Right atrium auricular region (tissue), 2 donors: ENCODE measurements at regions not wholly inside any gene's neighbourhood (a gene's known extent, or its start where the extent isn't known, plus 50 kb on each side); places are given as distances from the start of the nearest gene placed in this dataset.

Experiments
- DNase-seq: peaks from one replicate; pipeline ENCODE4 v3.0.0-alpha.2; 2019; ENCODE audit warnings: low spot score
- H3K27ac ChIP-seq, 2 donors: fragments of 200-600 bp; sonication (generic); 1 replicate in 1 of 2; 2 replicates in 1 of 2; pipeline ENCODE4 v1.5.1; 2016 to 2019
- H3K27me3 ChIP-seq, 2 donors: fragments of 200-600 bp; sonication (generic); one replicate each; pipeline versions ENCODE4 v1.5.1 to v1.6.0; 2017 to 2019
- H3K36me3 ChIP-seq: fragments of 200-600 bp; sonication (generic); one replicate; pipeline ENCODE4 v1.5.1; 2016
- H3K4me1 ChIP-seq, 2 donors: fragments of 200-600 bp; sonication (generic); one replicate each; pipeline versions ENCODE4 v1.5.1 to v1.6.0; 2017 to 2019
- H3K4me3 ChIP-seq, 2 donors: fragments of 200-600 bp; sonication (generic); 1 replicate in 1 of 2; 2 replicates in 1 of 2; pipeline ENCODE4 v1.5.1; 2017 to 2019; ENCODE audit warnings: mild to moderate bottlenecking in 1 of 2, moderate library complexity in 1 of 2
- H3K9me3 ChIP-seq, 2 donors: fragments of 200-600 bp; sonication (generic); one replicate each; pipeline ENCODE4 v1.5.1; 2019
- CTCF ChIP-seq, 2 donors: fragments of 200-600 bp; sonication (generic); IDR thresholded peaks; one replicate each; pipeline ENCODE4 v1.5.1; 2019; ENCODE audit warnings: antibody characterized with exemption in 2 of 2

- H3K4me1 ChIP-seq: no peaks in the 10 kb centered on the region
- H3K27ac ChIP-seq: no peak overlapping the region
- no peaks in the 10 kb centered on the region for H3K36me3 ChIP-seq
- H3K27me3 ChIP-seq: no peaks in the 10 kb centered on the region
- no peaks in the 10 kb centered on the region for H3K9me3 ChIP-seq
- DNase-seq: no peak
- no peak for TF ChIP-seq CTCF (IDR thresholded peaks at IDR 0.05)
- H3K4me3 ChIP-seq: no peak overlapping the region
Observed at GRCh38 chr3:6132684-6133432, 728.1 kb upstream of the GRM7 start.

DNA sequence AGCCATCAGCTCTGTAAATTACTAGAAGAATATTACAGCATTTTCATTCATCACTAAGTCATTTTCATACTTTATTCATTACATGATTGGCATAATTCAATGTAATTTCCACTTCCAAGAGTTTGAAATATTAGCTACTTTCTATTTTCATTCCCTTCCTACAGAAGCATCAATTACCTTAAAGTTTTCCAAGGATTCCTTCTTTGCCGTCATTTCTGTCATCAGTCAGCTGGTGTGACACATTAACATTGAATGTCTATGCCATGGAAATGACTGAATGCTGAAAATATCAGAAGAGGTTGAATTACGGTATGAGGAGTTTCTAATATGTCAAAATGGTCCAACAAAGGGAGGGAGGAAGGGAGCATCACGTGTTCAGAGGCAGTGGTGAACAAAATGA is 718.2 kb upstream of the GRM7 start:
- no peak for TF ChIP-seq CTCF (IDR thresholded peaks at IDR 0.05)
- Histone ChIP-seq H3K27ac (no peak overlapping the region), H3K27me3 (no peaks in the 10 kb centered on the region), H3K4me1 (no peaks in the 10 kb centered on the region), H3K36me3 (no peaks in the 10 kb centered on the region), H3K9me3 (no peaks in the 10 kb centered on the region), H3K4me3 (no peak overlapping the region)
- DNase-seq: no peak

DNA sequence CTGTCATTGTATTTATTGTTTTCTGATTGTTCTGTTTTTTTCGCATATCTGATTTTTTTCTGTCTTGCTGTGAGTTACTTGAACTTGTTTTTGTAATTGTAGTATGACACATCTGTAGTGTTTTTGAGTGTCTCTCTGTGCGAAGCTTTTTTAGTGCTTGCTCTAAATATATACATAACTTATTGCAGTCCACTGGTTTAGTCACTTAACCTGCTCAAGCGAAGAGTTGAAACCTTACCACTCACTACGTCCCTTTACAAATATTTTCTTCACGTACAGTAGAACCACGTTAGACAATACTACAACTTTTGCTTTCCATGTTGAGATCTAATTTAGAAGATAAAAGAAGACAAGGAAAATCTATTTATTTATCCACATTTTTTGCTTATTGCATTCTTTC is 713.0 kb upstream of the GRM7 start:
- H3K27me3 ChIP-seq: no peaks in the 10 kb centered on the region
- H3K27ac ChIP-seq: no peak overlapping the region
- TF ChIP-seq CTCF (IDR thresholded peaks at IDR 0.05): no peak
- H3K36me3 ChIP-seq: no peaks in the 10 kb centered on the region
- DNase-seq: no peak
- H3K4me3 ChIP-seq: no peak overlapping the region
- H3K9me3 ChIP-seq: no peaks in the 10 kb centered on the region
- no peaks in the 10 kb centered on the region for H3K4me1 ChIP-seq

GRCh38 chr3:6155650-6156338 is 705.1 kb upstream of the GRM7 start:
- Histone ChIP-seq H3K9me3 (no peaks in the 10 kb centered on the region), H3K4me3 (no peak overlapping the region), H3K27ac (no peak overlapping the region), H3K27me3 (no peaks in the 10 kb centered on the region), H3K4me1 (no peaks in the 10 kb centered on the region), H3K36me3 (no peaks in the 10 kb centered on the region)
- no peak for DNase-seq
- TF ChIP-seq CTCF (IDR thresholded peaks at IDR 0.05): no peak

DNA sequence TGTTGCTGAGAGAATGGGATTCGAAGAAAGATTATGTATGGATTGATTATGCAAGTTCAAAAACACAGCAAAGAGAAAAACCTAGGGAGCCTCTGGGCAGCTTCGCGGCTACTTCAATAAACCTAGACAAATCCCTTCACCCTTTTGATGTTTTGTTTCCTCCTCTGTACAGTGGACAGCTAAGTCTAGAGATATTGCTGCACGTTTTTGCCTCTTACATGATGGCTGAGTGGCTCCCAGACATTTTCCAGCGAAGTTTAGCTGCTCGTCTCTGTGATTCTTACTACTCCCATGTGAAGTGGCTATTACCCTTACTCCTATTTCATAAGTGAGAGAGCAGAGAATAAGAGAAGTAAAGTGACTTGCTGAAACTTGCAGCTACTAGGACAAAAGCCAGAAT is 695.0 kb upstream of the GRM7 start:
- no peak overlapping the region for H3K4me3 ChIP-seq
- no peaks in the 10 kb centered on the region for H3K36me3 ChIP-seq
- no peak overlapping the region for H3K27ac ChIP-seq
- no peaks in the 10 kb centered on the region for H3K9me3 ChIP-seq
- no peak for DNase-seq
- no peak for TF ChIP-seq CTCF (IDR thresholded peaks at IDR 0.05)
- H3K4me1 ChIP-seq: no peaks in the 10 kb centered on the region
- H3K27me3 ChIP-seq: no peaks in the 10 kb centered on the region
